H9 (cell line): ENCODE measurements at regions not wholly inside any gene's neighbourhood (a gene's known extent, or its start where the extent isn't known, plus 50 kb on each side); places are given as distances from the start of the nearest gene placed in this dataset.

Source experiments
- DNase-seq: peaks from one replicate; pipeline ENCODE4 v3.0.0-alpha.2; 2017
- H2AFZ ChIP-seq: one replicate; pipeline ENCODE4 v1.6.1; 2013; ENCODE audit warnings: mild to moderate bottlenecking, low read length, control low read depth, moderate library complexity
- H2AK5ac ChIP-seq: 2 replicates; pipeline ENCODE4 v1.6.1; 2013; ENCODE audit warnings: low read length, control low read depth, mixed read lengths; ENCODE audit not compliant: insufficient read length
- H2BK120ac ChIP-seq: one replicate; pipeline ENCODE4 v1.6.1; 2013; ENCODE audit warnings: low read depth, mild to moderate bottlenecking, low read length, control low read depth, inconsistent platforms; ENCODE audit not compliant: poor library complexity, severe bottlenecking
- H2BK12ac ChIP-seq: 2 replicates; pipeline ENCODE4 v1.6.1; 2013; ENCODE audit warnings: low read length, control low read depth, mixed read lengths, low read depth; ENCODE audit not compliant: insufficient read length
- H2BK15ac ChIP-seq: 2 replicates; pipeline ENCODE4 v1.6.1; 2013; ENCODE audit warnings: low read depth, low read length, control low read depth
- H2BK20ac ChIP-seq: one replicate; pipeline ENCODE4 v1.6.1; 2013; ENCODE audit warnings: low read depth, mild to moderate bottlenecking, low read length, control low read depth, inconsistent platforms; ENCODE audit not compliant: poor library complexity, severe bottlenecking
- H2BK5ac ChIP-seq: 2 replicates; pipeline ENCODE4 v1.6.1; 2013; ENCODE audit warnings: low read length, control low read depth, mixed read lengths; ENCODE audit not compliant: insufficient read length
- H3K14ac ChIP-seq: 2 replicates; pipeline ENCODE4 v1.6.1; 2013; ENCODE audit warnings: low read length, control low read depth; ENCODE audit not compliant: insufficient read depth
- H3K18ac ChIP-seq: 2 replicates; pipeline ENCODE4 v1.6.1; 2013; ENCODE audit warnings: low read depth, mild to moderate bottlenecking, mixed read lengths, low read length, control low read depth; ENCODE audit not compliant: insufficient read length
- H3K23ac ChIP-seq: 2 replicates; pipeline ENCODE4 v1.6.1; 2013; ENCODE audit warnings: low read length, control low read depth, mixed read lengths, low read depth; ENCODE audit not compliant: insufficient read length
- H3K23me2 ChIP-seq: 2 replicates; pipeline ENCODE4 v1.6.1; 2013; ENCODE audit warnings: low read depth, mild to moderate bottlenecking, mixed read lengths, low read length, control low read depth; ENCODE audit not compliant: insufficient read length, poor library complexity, severe bottlenecking
- H3K27ac ChIP-seq: 2 replicates; pipeline ENCODE4 v1.5.1; 2013; ENCODE audit warnings: low read length, control low read depth, mixed read lengths, low read depth; ENCODE audit not compliant: insufficient read length
- H3K27me3 ChIP-seq: 2 replicates; pipeline ENCODE4 v1.6.1; 2013; ENCODE audit warnings: low read length, control low read depth, inconsistent platforms; ENCODE audit not compliant: insufficient read depth
- H3K4ac ChIP-seq: 2 replicates; pipeline ENCODE4 v1.6.1; 2013; ENCODE audit warnings: low read depth, mild to moderate bottlenecking, control low read depth, inconsistent platforms, low read length, moderate library complexity
- H3K4me1 ChIP-seq: 2 replicates; pipeline ENCODE4 v1.6.1; 2013; ENCODE audit warnings: low read length, control low read depth, inconsistent platforms; ENCODE audit not compliant: insufficient read depth
- H3K4me2 ChIP-seq: 2 replicates; pipeline ENCODE4 v1.6.1; 2013; ENCODE audit warnings: low read length, control low read depth, mixed read lengths; ENCODE audit not compliant: insufficient read length, insufficient read depth
- H3K56ac ChIP-seq: 2 replicates; pipeline ENCODE4 v1.6.1; 2013; ENCODE audit warnings: low read depth, mild to moderate bottlenecking, mixed read lengths, low read length, control low read depth; ENCODE audit not compliant: insufficient read length
- H3K79me1 ChIP-seq: 2 replicates; pipeline ENCODE4 v1.6.1; 2013; ENCODE audit warnings: low read depth, mild to moderate bottlenecking, moderate library complexity, low read length, control low read depth, inconsistent platforms; ENCODE audit not compliant: insufficient read depth, poor library complexity, severe bottlenecking
- H3K79me2 ChIP-seq: 2 replicates; pipeline ENCODE4 v1.6.1; 2013; ENCODE audit warnings: low read length, control low read depth, inconsistent platforms; ENCODE audit not compliant: insufficient read depth
- H3K9ac ChIP-seq: 2 replicates; pipeline ENCODE4 v1.6.1; 2013; ENCODE audit warnings: low read length, control low read depth, mixed read lengths; ENCODE audit not compliant: insufficient read length; ENCODE audit errors: extremely low read depth
- H3K9me3 ChIP-seq: one replicate; pipeline ENCODE4 v1.6.1; 2013; ENCODE audit warnings: low read depth, low read length, inconsistent platforms; ENCODE audit not compliant: control insufficient read depth
- H3T11ph ChIP-seq: one replicate; pipeline ENCODE4 v1.6.1; 2013; ENCODE audit warnings: mild to moderate bottlenecking, low read length, control low read depth, inconsistent platforms
- H4K20me1 ChIP-seq: one replicate; pipeline ENCODE4 v1.6.1; 2013; ENCODE audit not compliant: control insufficient read depth, insufficient read length, insufficient read depth
- H4K5ac ChIP-seq: 2 replicates; pipeline ENCODE4 v1.6.1; 2013; ENCODE audit warnings: low read depth, mild to moderate bottlenecking, mixed read lengths, low read length, control low read depth; ENCODE audit not compliant: insufficient read length
- H4K8ac ChIP-seq: replicated peaks from 2 replicates; pipeline ENCODE4 v1.6.1; 2013; ENCODE audit warnings: low read length, control low read depth, mixed read lengths, low read depth; ENCODE audit not compliant: insufficient read length
- H4K91ac ChIP-seq: 2 replicates; pipeline ENCODE4 v1.6.1; 2013; ENCODE audit warnings: low read depth, mild to moderate bottlenecking, moderate library complexity, mixed read lengths, low read length, control low read depth; ENCODE audit not compliant: insufficient read length
- H3K27ac Mint-ChIP-seq, 3 experiments: 2 replicates in 2 of 3; 3 replicates in 1 of 3; pipeline ENCODE4 v1.8.0; 2020 to 2021; ENCODE audit warnings: mixed read lengths in 3 of 3, mild to moderate bottlenecking in 1 of 3, moderate library complexity in 1 of 3
- H3K27me3 Mint-ChIP-seq: 2 replicates; pipeline ENCODE4 v1.8.0; 2021; ENCODE audit warnings: low read depth, mild to moderate bottlenecking, moderate library complexity, mixed read lengths
- H3K36me3 Mint-ChIP-seq, 3 experiments: 2 replicates in 2 of 3; 3 replicates in 1 of 3; pipeline ENCODE4 v1.8.0; 2020 to 2021; ENCODE audit warnings: low read depth in 3 of 3, mixed read lengths in 3 of 3; ENCODE audit not compliant: insufficient read depth in 1 of 3
- H3K4me1 Mint-ChIP-seq, 2 experiments: 2 replicates each; pipeline ENCODE4 v1.8.0; 2020; ENCODE audit warnings: mixed read lengths in 2 of 2
- H3K4me3 Mint-ChIP-seq, 2 experiments: 2 replicates in 1 of 2; 3 replicates in 1 of 2; pipeline ENCODE4 v1.8.0; 2020 to 2021; ENCODE audit warnings: mild to moderate bottlenecking in 2 of 2, mixed read lengths in 2 of 2, moderate library complexity in 1 of 2
- H3K9me3 Mint-ChIP-seq, 2 experiments: 2 replicates in 1 of 2; 3 replicates in 1 of 2; pipeline ENCODE4 v1.8.0; 2020; ENCODE audit warnings: mild to moderate bottlenecking in 2 of 2, mixed read lengths in 2 of 2, moderate library complexity in 1 of 2
- WGBS: extraction: QIAGEN DNeasy Blood & Tissue Kit; methylation state at CpG from one replicate; pipeline ENCODE4 v1.1.7; 2013; ENCODE audit warnings: missing lambda C conversion rate, low lambda C conversion rate, mixed read lengths; ENCODE audit not compliant: insufficient read length; ENCODE audit errors: extremely low coverage; 5-methylcytosine and 5-hydroxymethylcytosine counted together
- TF ChIP-seq, protein P1 (sequence below): fragments of 200-600 bp; sonication (generic); conservative IDR thresholded peaks from 3 replicates; pipeline ENCODE4 v1.8.0; 2021; ENCODE audit warnings: antibody characterized with exemption, mild to moderate bottlenecking

GRCh38 chr6:148629592-148630465, 117.0 kb upstream of the UST start:
- Histone ChIP-seq H3K27ac (no peak overlapping the region), H4K5ac (no peak overlapping the region), H2BK15ac (no peak overlapping the region), H3K23me2 (no peaks in the 10 kb centered on the region), H4K91ac (no peak overlapping the region), H2BK120ac (no peak overlapping the region), H2BK12ac (no peak overlapping the region), H3K4ac (no peak overlapping the region), H3K4me2 (no peak overlapping the region), H3K9me3 (no peaks in the 10 kb centered on the region), H3K14ac (no peak overlapping the region), H3K27me3 (no peaks in the 10 kb centered on the region), H2AFZ (no peak overlapping the region), H3K18ac (no peak overlapping the region), H2BK5ac (no peak overlapping the region), H2AK5ac (no peak overlapping the region), H4K20me1 (no peaks in the 10 kb centered on the region), H4K8ac (no peak overlapping the region), H3K4me1 (peaks cover 7% of the 10 kb centered on the region), H3K79me1 (no peaks in the 10 kb centered on the region), H3T11ph (no peak overlapping the region), H3K56ac (no peak overlapping the region), H3K79me2 (no peaks in the 10 kb centered on the region), H2BK20ac (no peak overlapping the region), H3K23ac (no peak overlapping the region), H3K9ac (no peak overlapping the region)
- H3K4me3 Mint-ChIP-seq, result no peak overlapping the region
- peaks cover 0 to 4% (median 0%) of the 10 kb centered on the region in 3 experiments; a peak in 4 of 7 replicates for H3K36me3 Mint-ChIP-seq
- H3K27ac Mint-ChIP-seq, result peak overlapping the region in 1 of 3 experiments; percentile 2; a peak in 2 of 7 replicates
- H3K4me1 Mint-ChIP-seq, result peaks cover 21 to 24% of the 10 kb centered on the region in 2 experiments
- TF ChIP-seq, protein P1, sequence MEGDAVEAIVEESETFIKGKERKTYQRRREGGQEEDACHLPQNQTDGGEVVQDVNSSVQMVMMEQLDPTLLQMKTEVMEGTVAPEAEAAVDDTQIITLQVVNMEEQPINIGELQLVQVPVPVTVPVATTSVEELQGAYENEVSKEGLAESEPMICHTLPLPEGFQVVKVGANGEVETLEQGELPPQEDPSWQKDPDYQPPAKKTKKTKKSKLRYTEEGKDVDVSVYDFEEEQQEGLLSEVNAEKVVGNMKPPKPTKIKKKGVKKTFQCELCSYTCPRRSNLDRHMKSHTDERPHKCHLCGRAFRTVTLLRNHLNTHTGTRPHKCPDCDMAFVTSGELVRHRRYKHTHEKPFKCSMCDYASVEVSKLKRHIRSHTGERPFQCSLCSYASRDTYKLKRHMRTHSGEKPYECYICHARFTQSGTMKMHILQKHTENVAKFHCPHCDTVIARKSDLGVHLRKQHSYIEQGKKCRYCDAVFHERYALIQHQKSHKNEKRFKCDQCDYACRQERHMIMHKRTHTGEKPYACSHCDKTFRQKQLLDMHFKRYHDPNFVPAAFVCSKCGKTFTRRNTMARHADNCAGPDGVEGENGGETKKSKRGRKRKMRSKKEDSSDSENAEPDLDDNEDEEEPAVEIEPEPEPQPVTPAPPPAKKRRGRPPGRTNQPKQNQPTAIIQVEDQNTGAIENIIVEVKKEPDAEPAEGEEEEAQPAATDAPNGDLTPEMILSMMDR, result no peak
- H3K27me3 Mint-ChIP-seq, result no peaks in the 10 kb centered on the region
- 0 out of 5 replicates have a peak, but pooled peaks cover 0 to 1% of the 10 kb centered on the region in 2 experiments for H3K9me3 Mint-ChIP-seq
- WGBS, result no CpG with 5 or more reads among the region's 3 CpGs
- no peak for DNase-seq
